Keratinocyte (primary cell): ENCODE measurements at regions not wholly inside any gene's neighbourhood (a gene's known extent, or its start where the extent isn't known, plus 50 kb on each side); places are given as distances from the start of the nearest gene placed in this dataset.

ENCODE experiments used
- CTCF ChIP-seq, 3 experiments: IDR thresholded peaks in 1 of 3; conservative IDR thresholded peaks in 1 of 3; optimal IDR thresholded peaks in 1 of 3; 2 replicates in 2 of 3; 3 replicates in 1 of 3; pipeline versions ENCODE3 to v1.5.1; 2011; ENCODE audit warnings: low read length in 3 of 3, mild to moderate bottlenecking in 3 of 3, moderate library complexity in 2 of 3, control low read depth in 1 of 3, inconsistent platforms in 1 of 3; ENCODE audit not compliant: insufficient read depth in 2 of 3; ENCODE audit errors: extremely low read depth in 1 of 3
- EZH2 ChIP-seq: IDR thresholded peaks from one replicate; pipeline ENCODE4 v1.6.1; 2012; ENCODE audit warnings: inconsistent platforms, mild to moderate bottlenecking, low read length, moderate library complexity

DNA sequence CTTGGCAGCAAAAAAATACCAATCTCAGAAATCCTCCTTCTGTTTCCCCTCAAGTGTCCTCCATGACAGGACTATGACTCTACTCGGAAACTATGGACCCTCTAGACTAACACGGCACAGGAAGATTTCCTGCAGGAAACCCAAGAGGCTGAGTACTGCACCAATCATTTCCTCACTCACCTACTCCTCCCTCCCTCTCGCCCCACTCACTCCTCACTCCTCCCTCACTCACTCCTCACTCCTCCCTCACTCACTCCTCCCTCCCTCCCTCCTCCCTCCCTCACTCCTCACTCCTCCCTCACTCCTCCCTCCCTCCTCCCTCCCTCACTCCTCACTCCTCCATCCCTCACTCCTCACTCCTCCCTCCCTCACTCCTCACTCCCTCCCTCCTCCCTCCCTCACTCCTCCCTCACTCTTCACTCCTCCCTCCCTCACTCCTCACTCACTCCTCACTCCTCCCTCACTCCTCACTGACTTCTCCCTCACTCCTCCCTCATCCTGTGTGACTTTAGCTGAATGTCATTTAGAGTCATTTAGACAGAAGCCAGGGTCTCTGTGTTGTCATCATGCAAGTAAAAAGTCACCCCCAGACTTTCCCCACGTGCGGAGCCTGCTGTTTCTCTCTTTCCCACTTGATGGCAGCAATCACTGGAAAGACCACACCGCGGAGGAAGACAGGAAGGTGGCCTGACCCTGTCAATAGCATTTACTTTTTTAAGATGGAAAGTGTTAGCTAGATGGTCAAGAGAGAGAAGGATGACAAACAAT is 226.8 kb upstream of the PDE10A start:
- no peak for TF ChIP-seq CTCF (optimal IDR thresholded peaks at IDR 0.05 in 1 of 3, IDR thresholded peaks at IDR 0.05 in 1 of 3, conservative IDR thresholded peaks at IDR 0.05 in 1 of 3; ENCODE audit: extremely low read depth in 1 of 3, insufficient read depth in 2 of 3, low read length in 3 of 3)
- no peak for TF ChIP-seq EZH2
